K562 (cell line): ENCODE measurements at regions not wholly inside any gene's neighbourhood (a gene's known extent, or its start where the extent isn't known, plus 50 kb on each side); places are given as distances from the start of the nearest gene placed in this dataset.

Source experiments
- ATAC-seq: fragments of 200-7000 bp; cut with Tn5 transposase; 3 replicates; pipeline ENCODE4 v1.9.1; 2020; ENCODE audit warnings: moderate library complexity
- BruUV-seq: library from RNA; stranded (reverse); fragments of 400-500 nt; replicated peaks from 2 replicates; lab custom pipeline; 2021; lab: Mats Ljungman, UMichigan
- CTCF ChIA-PET: fragments of 300-600 bp; formaldehyde crosslinking; extraction: SDS; loops from one replicate; lab custom pipeline; 2021; ENCODE audit warnings: low intra/inter-chr PET ratio; lab: Yijun Ruan, JAX
- POLR2A ChIA-PET: fragments of 300-600, 350-650 bp; sonication (Branson Sonifier 250); formaldehyde crosslinking; extraction: SDS; loops from one replicate; lab custom pipeline; 2021; ENCODE audit warnings: antibody characterized with exemption, inconsistent platforms; lab: Yijun Ruan, JAX
- DNase-seq, 4 experiments: peaks; one replicate each; pipeline versions ENCODE4 v3.0.0 to v3.0.0-alpha.2; 2011 to 2018; ENCODE audit warnings: low spot score in 3 of 4, mixed read lengths in 3 of 4; ENCODE audit errors: extremely low read depth in 1 of 4
- FAIRE-seq: peaks from 2 replicates; lab custom pipeline; 2011; peaks lifted over from hg19 to GRCh38; lab: Jason Lieb, UNC
- H2AFZ ChIP-seq: 2 replicates; pipeline ENCODE4 v1.6.0; 2011; ENCODE audit warnings: low read depth, low read length, control low read depth, inconsistent platforms
- H3K27ac ChIP-seq: fragments of 200-600 bp; 3 replicates; pipeline ENCODE4 v1.8.0; 2011; ENCODE audit warnings: low read depth, mild to moderate bottlenecking, control low read depth, inconsistent platforms, low read length, moderate library complexity, mixed read lengths; ENCODE audit errors: extremely low read depth
- H3K27me3 ChIP-seq, 2 experiments: fragments of 300-600 bp in 1 of 2; 2 replicates in 1 of 2; 3 replicates in 1 of 2; pipeline versions ENCODE4 v1.6.0 to v1.8.0; 2011; ENCODE audit warnings: inconsistent platforms in 2 of 2, low read length in 2 of 2, mild to moderate bottlenecking in 1 of 2, mixed read lengths in 1 of 2, moderate library complexity in 1 of 2; ENCODE audit not compliant: control insufficient read depth in 2 of 2, insufficient read depth in 2 of 2
- H3K36me3 ChIP-seq: fragments of 300-600 bp; 3 replicates; pipeline ENCODE4 v1.8.0; 2011; ENCODE audit warnings: mild to moderate bottlenecking, low read length, inconsistent platforms; ENCODE audit not compliant: control insufficient read depth, insufficient read depth
- H3K4me1 ChIP-seq, 2 experiments: fragments of 200-600 bp in 1 of 2; replicated peaks in 1 of 2; 2 replicates in 1 of 2; 3 replicates in 1 of 2; pipeline versions ENCODE4 v1.5.1 to v1.8.0; 2011; ENCODE audit warnings: inconsistent platforms in 2 of 2, low read length in 2 of 2, mild to moderate bottlenecking in 1 of 2, mixed read lengths in 1 of 2, moderate library complexity in 1 of 2; ENCODE audit not compliant: control insufficient read depth in 2 of 2, insufficient read depth in 2 of 2
- H3K4me2 ChIP-seq: 2 replicates; pipeline ENCODE4 v1.6.1; 2011; ENCODE audit warnings: low read length, control low read depth, inconsistent platforms, mixed read lengths; ENCODE audit not compliant: insufficient read depth
- H3K4me3 ChIP-seq: fragments of 200-600 bp; sonication (generic), shearing (Covaris generic); 2 replicates; pipeline ENCODE4 v1.5.1; 2016; ENCODE audit warnings: control low read depth, inconsistent platforms
- H3K79me2 ChIP-seq: fragments of 200-600 bp; 3 replicates; pipeline ENCODE4 v1.8.0; 2011; ENCODE audit warnings: low read length, inconsistent platforms; ENCODE audit not compliant: control insufficient read depth, insufficient read depth
- H3K9ac ChIP-seq, 2 experiments: 2 replicates each; pipeline versions ENCODE4 v1.6.0 to v1.6.1; 2011; ENCODE audit warnings: low read depth in 2 of 2, low read length in 2 of 2, control low read depth in 1 of 2, inconsistent platforms in 1 of 2, mild to moderate bottlenecking in 1 of 2, mixed read lengths in 1 of 2; ENCODE audit not compliant: insufficient read depth in 1 of 2
- H3K9me1 ChIP-seq: one replicate; pipeline ENCODE4 v1.6.0; 2011; ENCODE audit warnings: inconsistent platforms, mild to moderate bottlenecking, low read length, moderate library complexity; ENCODE audit not compliant: control insufficient read depth, insufficient read depth
- H3K9me3 ChIP-seq: replicated peaks from 2 replicates; pipeline ENCODE4 v1.5.1; 2011; ENCODE audit warnings: low read depth, low read length, inconsistent platforms; ENCODE audit not compliant: control insufficient read depth, insufficient read depth
- H4K20me1 ChIP-seq: replicated peaks from 2 replicates; pipeline ENCODE4 v1.6.1; 2011; ENCODE audit warnings: low read length, inconsistent platforms, mixed read lengths; ENCODE audit not compliant: control insufficient read depth, insufficient read depth
- ETV6 ChIP-seq, 3 experiments: fragments of 150-350 bp in 1 of 3; sonication (generic) in 1 of 3; formaldehyde crosslinking in 1 of 3; IDR thresholded peaks; 2 replicates each; pipeline versions ENCODE4 v1.6.1 to v1.8.0; 2014 to 2022; ENCODE audit warnings: borderline replicate concordance in 2 of 3, low read depth in 2 of 3, antibody characterized with exemption in 1 of 3, low read length in 1 of 3, mild to moderate bottlenecking in 1 of 3, missing genetic modification reagents in 1 of 3
- IFI16 ChIP-seq: fragments of 250-450 bp; sonication (Bioruptor Pico); IDR thresholded peaks from 2 replicates; pipeline ENCODE4 v2.1.2; 2022; ENCODE audit warnings: mild to moderate bottlenecking, inconsistent platforms
- KAT8 ChIP-seq: fragments of 450-650 bp; IDR thresholded peaks from 2 replicates; pipeline ENCODE4 v1.6.1; 2016; ENCODE audit warnings: low read depth, mild to moderate bottlenecking
- MEF2A ChIP-seq: IDR thresholded peaks from 2 replicates; pipeline ENCODE4 v1.6.1; 2011; ENCODE audit warnings: low read depth, mild to moderate bottlenecking, low read length, moderate library complexity; ENCODE audit not compliant: control insufficient read depth
- MTA2 ChIP-seq: fragments of 450-650 bp; IDR thresholded peaks from 2 replicates; pipeline ENCODE4 v1.6.1; 2016; ENCODE audit warnings: low read depth
- RAD21 ChIP-seq, 2 experiments: fragments of 250-450 bp in 1 of 2; fragments of 450-650 bp in 1 of 2; sonication (Bioruptor Pico) in 1 of 2; formaldehyde crosslinking in 1 of 2; IDR thresholded peaks in 1 of 2; conservative IDR thresholded peaks in 1 of 2; 2 replicates each; pipeline versions ENCODE4 v1.4.0 to v1.8.0; 2020 to 2022; ENCODE audit warnings: mild to moderate bottlenecking in 2 of 2, moderate library complexity in 1 of 2
- RBM25 ChIP-seq: fragments of 200-400 bp; formaldehyde crosslinking; IDR thresholded peaks from 2 replicates; pipeline ENCODE4 v1.6.1; 2018; ENCODE audit warnings: low read length, low read depth, moderate library complexity; ENCODE audit not compliant: severe bottlenecking
- SAFB2 ChIP-seq: fragments of 200-400 bp; formaldehyde crosslinking; IDR thresholded peaks from 2 replicates; pipeline ENCODE4 v1.6.1; 2018; ENCODE audit warnings: borderline replicate concordance, low read length, low read depth, moderate library complexity; ENCODE audit not compliant: severe bottlenecking
- SAP30 ChIP-seq: fragments of 200-600 bp; sonication (generic); IDR thresholded peaks from 2 replicates; pipeline ENCODE4 v1.6.1; 2012; ENCODE audit warnings: borderline replicate concordance, low read depth, mild to moderate bottlenecking, moderate library complexity, low read length, control low read depth, inconsistent platforms; ENCODE audit not compliant: insufficient read depth, poor library complexity, severe bottlenecking
- ZNF408 ChIP-seq: fragments of 250-450 bp; sonication (Bioruptor Pico); IDR thresholded peaks from 2 replicates; pipeline ENCODE4 v1.4.0; 2020; ENCODE audit warnings: low read depth, mild to moderate bottlenecking, moderate library complexity
- WGBS: fragments of 100-300 bp; shearing (Covaris generic); methylation state at CpG from one replicate; pipeline ENCODE4 v1.1.6; 2016; ENCODE audit warnings: low coverage, mixed read lengths; ENCODE audit not compliant: insufficient coverage; ENCODE audit errors: missing lambda C conversion rate; 5-methylcytosine and 5-hydroxymethylcytosine counted together
- in situ Hi-C: fragments of 300-500 bp; cut with MboI; formaldehyde crosslinking; loops from 4 replicates; pipeline ENCODE4 v1.15.0; 2018; ENCODE audit warnings: inconsistent platforms, mixed read lengths
- intact Hi-C: fragments of 100-400 bp; cut with micrococcal nuclease; formaldehyde crosslinking; loops from 2 replicates; pipeline ENCODE4 v1.14.2; 2022
- TF ChIP-seq, protein P1 (sequence below): fragments of 450-650 bp; IDR thresholded peaks from 2 replicates; pipeline ENCODE4 v1.7.1; 2018; ENCODE audit warnings: mild to moderate bottlenecking, low read depth; ENCODE audit not compliant: partially characterized antibody
- TF ChIP-seq, protein P2 (sequence below), 2 experiments: IDR thresholded peaks; 2 replicates each; pipeline ENCODE4 v1.6.1; 2011; ENCODE audit warnings: borderline replicate concordance in 1 of 2, control low read depth in 1 of 2, low read depth in 1 of 2, low read length in 1 of 2, mild to moderate bottlenecking in 1 of 2, mixed read lengths in 1 of 2, moderate library complexity in 1 of 2; ENCODE audit not compliant: insufficient read depth in 1 of 2, insufficient read length in 1 of 2, poor library complexity in 1 of 2, severe bottlenecking in 1 of 2; ENCODE audit errors: extremely low read depth in 1 of 2
- TF ChIP-seq, protein P3 (sequence below): fragments of 250-450 bp; sonication (Bioruptor Pico); IDR thresholded peaks from 2 replicates; pipeline ENCODE4 v1.8.0; 2022; ENCODE audit warnings: moderate library complexity, mild to moderate bottlenecking, inconsistent platforms

DNA sequence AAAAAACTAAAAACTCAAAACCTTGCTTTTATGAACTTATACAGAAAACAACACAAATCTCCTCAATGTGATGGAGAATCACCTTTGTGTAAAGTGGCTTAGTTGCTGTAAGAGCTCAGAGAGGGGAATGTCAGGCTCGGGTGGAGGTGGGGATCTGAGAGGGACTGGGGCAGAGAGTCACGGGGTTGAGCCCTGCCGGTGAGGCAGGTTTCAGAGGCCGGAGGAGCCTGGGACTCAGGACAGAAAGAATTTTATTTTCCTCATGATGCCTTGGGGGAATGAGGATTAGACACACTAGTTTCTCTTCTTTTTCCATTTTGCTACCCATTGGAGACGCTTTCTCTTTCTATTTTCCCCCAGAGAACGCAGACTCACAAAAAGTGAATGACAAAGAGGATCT lies 252.3 kb upstream of the FOXQ1 start:
- ATAC-seq, result no peak
- DNase-seq, result no peak
- no peaks in the 10 kb centered on the region for H4K20me1 ChIP-seq
- no peak overlapping the region for H3K4me3 ChIP-seq
- intact Hi-C loops, result no loop called here
- no peaks in the 10 kb centered on the region for H3K4me1 ChIP-seq
- H3K27me3 ChIP-seq, result peaks cover 0 to 30% of the 10 kb centered on the region in 2 experiments; a peak in 2 of 5 replicates
- H3K9me1 ChIP-seq, result no peaks in the 10 kb centered on the region
- no peak overlapping the region for H3K9ac ChIP-seq
- no TSS peak for BruUV-seq
- H3K36me3 ChIP-seq, result no peaks in the 10 kb centered on the region
- ChIA-PET CTCF (no interaction called here), POLR2A (no interaction called here)
- H3K27ac ChIP-seq, result no peak overlapping the region
- H2AFZ ChIP-seq, result no peak overlapping the region
- H3K79me2 ChIP-seq, result no peaks in the 10 kb centered on the region
- H3K4me2 ChIP-seq, result no peak overlapping the region
- no peak for FAIRE-seq
- TF ChIP-seq, protein P1, sequence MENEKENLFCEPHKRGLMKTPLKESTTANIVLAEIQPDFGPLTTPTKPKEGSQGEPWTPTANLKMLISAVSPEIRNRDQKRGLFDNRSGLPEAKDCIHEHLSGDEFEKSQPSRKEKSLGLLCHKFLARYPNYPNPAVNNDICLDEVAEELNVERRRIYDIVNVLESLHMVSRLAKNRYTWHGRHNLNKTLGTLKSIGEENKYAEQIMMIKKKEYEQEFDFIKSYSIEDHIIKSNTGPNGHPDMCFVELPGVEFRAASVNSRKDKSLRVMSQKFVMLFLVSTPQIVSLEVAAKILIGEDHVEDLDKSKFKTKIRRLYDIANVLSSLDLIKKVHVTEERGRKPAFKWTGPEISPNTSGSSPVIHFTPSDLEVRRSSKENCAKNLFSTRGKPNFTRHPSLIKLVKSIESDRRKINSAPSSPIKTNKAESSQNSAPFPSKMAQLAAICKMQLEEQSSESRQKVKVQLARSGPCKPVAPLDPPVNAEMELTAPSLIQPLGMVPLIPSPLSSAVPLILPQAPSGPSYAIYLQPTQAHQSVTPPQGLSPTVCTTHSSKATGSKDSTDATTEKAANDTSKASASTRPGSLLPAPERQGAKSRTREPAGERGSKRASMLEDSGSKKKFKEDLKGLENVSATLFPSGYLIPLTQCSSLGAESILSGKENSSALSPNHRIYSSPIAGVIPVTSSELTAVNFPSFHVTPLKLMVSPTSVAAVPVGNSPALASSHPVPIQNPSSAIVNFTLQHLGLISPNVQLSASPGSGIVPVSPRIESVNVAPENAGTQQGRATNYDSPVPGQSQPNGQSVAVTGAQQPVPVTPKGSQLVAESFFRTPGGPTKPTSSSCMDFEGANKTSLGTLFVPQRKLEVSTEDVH, result no peak
- no peak for TF ChIP-seq SAFB2
- TF ChIP-seq ZNF408 (CRISPR knock-in tag), result no peak
- no peak for TF ChIP-seq MTA2
- no peak for TF ChIP-seq SAP30
- TF ChIP-seq RBM25, result no peak
- TF ChIP-seq, protein P2, sequence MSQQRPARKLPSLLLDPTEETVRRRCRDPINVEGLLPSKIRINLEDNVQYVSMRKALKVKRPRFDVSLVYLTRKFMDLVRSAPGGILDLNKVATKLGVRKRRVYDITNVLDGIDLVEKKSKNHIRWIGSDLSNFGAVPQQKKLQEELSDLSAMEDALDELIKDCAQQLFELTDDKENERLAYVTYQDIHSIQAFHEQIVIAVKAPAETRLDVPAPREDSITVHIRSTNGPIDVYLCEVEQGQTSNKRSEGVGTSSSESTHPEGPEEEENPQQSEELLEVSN (IDR thresholded peaks at IDR 0.05; ENCODE audit: borderline replicate concordance in 1 of 2, extremely low read depth in 1 of 2, insufficient read depth in 1 of 2, insufficient read length in 1 of 2, low read depth in 1 of 2, low read length in 1 of 2, poor library complexity in 1 of 2, severe bottlenecking in 1 of 2), result no peak
- no peak for TF ChIP-seq MEF2A
- no peak for TF ChIP-seq RAD21 (CRISPR knock-in tag; conservative IDR thresholded peaks at IDR 0.05 in 1 of 2, IDR thresholded peaks at IDR 0.05 in 1 of 2)
- no peak for TF ChIP-seq IFI16 (CRISPR knock-in tag)
- TF ChIP-seq, protein P3, sequence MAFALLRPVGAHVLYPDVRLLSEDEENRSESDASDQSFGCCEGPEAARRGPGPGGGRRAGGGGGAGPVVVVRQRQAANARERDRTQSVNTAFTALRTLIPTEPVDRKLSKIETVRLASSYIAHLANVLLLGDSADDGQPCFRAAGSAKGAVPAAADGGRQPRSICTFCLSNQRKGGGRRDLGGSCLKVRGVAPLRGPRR, result no peak
- no peak for TF ChIP-seq KAT8
- no peak for TF ChIP-seq ETV6 (IDR thresholded peaks at IDR 0.05; ENCODE audit: borderline replicate concordance in 1 of 2, low read depth in 2 of 2, low read length in 1 of 2)
- no peak for TF ChIP-seq ETV6 (CRISPR knock-in tag; IDR thresholded peaks at IDR 0.05; ENCODE audit: borderline replicate concordance)
- TF ChIP-seq, all 486 proteins: peak for 0
- in situ Hi-C loops, result no loop called here
- H3K9me3 ChIP-seq, result no peaks in the 10 kb centered on the region
- 1% methylated on average over 6 of the region's 6 CpGs for WGBS
